ENCODE measurements at regions not wholly inside any gene's neighbourhood (a gene's known extent, or its start where the extent isn't known, plus 50 kb on each side); places are given as distances from the start of the nearest gene placed in this dataset.

GRCh38 chr11:106277484-106277883, 200.0 kb downstream of the AASDHPPT start:
- no peak for TF ChIP-seq CTCF (IDR thresholded peaks at IDR 0.05)
- TF ChIP-seq POLR2A (IDR thresholded peaks at IDR 0.05) = no peak

Data from prostate gland (tissue), 2 donors.